ENCODE measurements at regions not wholly inside any gene's neighbourhood (a gene's known extent, or its start where the extent isn't known, plus 50 kb on each side); places are given as distances from the start of the nearest gene placed in this dataset.

- TF ChIP-seq CTCF (conservative IDR thresholded peaks at IDR 0.05) (no peak), ZFX (IDR thresholded peaks at IDR 0.05) (no peak)
Observed at GRCh38 chr2:116955646-116956045, 858.8 kb upstream of the DDX18 start.

Measured in C4-2B (cell line).